Liver (tissue), 8 donors: ENCODE measurements at regions not wholly inside any gene's neighbourhood (a gene's known extent, or its start where the extent isn't known, plus 50 kb on each side); places are given as distances from the start of the nearest gene placed in this dataset.

Experiments used
- DNase-seq: peaks from one replicate; pipeline ENCODE4 v3.0.0-alpha.2; 2017; ENCODE audit warnings: low spot score
- H3K27ac ChIP-seq, 2 donors: one replicate each; pipeline ENCODE4 v1.7.0; 2013; ENCODE audit warnings: inconsistent platforms in 2 of 2, low read length in 2 of 2, control low read depth in 1 of 2, low read depth in 1 of 2, mild to moderate bottlenecking in 1 of 2
- H3K27me3 ChIP-seq, 4 donors: one replicate each; pipeline versions ENCODE4 v1.6.1 to v1.7.0; 2013; ENCODE audit warnings: low read length in 3 of 4, inconsistent platforms in 1 of 4, mild to moderate bottlenecking in 1 of 4, moderate library complexity in 1 of 4; ENCODE audit not compliant: control insufficient read depth in 4 of 4, insufficient read depth in 4 of 4
- H3K36me3 ChIP-seq, 4 donors: one replicate each; pipeline versions ENCODE4 v1.6.1 to v1.7.0; 2013; ENCODE audit warnings: low read length in 3 of 4, mild to moderate bottlenecking in 3 of 4, low read depth in 1 of 4, moderate library complexity in 1 of 4; ENCODE audit not compliant: control insufficient read depth in 4 of 4, insufficient read depth in 3 of 4
- H3K4me1 ChIP-seq, 4 donors: one replicate each; pipeline versions ENCODE4 v1.6.1 to v1.7.0; 2013; ENCODE audit warnings: low read length in 3 of 4, mild to moderate bottlenecking in 3 of 4, moderate library complexity in 1 of 4; ENCODE audit not compliant: control insufficient read depth in 4 of 4, insufficient read depth in 4 of 4
- H3K4me3 ChIP-seq, 3 donors: one replicate each; pipeline versions ENCODE4 v1.6.1 to v1.7.0; 2013; ENCODE audit warnings: low read length in 3 of 3, control low read depth in 1 of 3, low read depth in 1 of 3, mild to moderate bottlenecking in 1 of 3
- H3K9ac ChIP-seq, 2 donors: one replicate each; pipeline ENCODE4 v1.7.0; 2013; ENCODE audit warnings: low read length in 2 of 2, mild to moderate bottlenecking in 2 of 2, moderate library complexity in 2 of 2, control low read depth in 1 of 2, low read depth in 1 of 2
- H3K9me3 ChIP-seq, 4 donors: one replicate each; pipeline versions ENCODE4 v1.6.1 to v1.7.0; 2013; ENCODE audit warnings: low read length in 3 of 4; ENCODE audit not compliant: control insufficient read depth in 4 of 4
- ATF3 ChIP-seq: IDR thresholded peaks from 2 replicates; pipeline ENCODE4 v1.6.1; 2016; ENCODE audit warnings: antibody characterized with exemption
- EGR1 ChIP-seq, 2 donors: IDR thresholded peaks; 2 replicates each; pipeline ENCODE4 v1.6.1; 2016 to 2018; ENCODE audit warnings: antibody characterized with exemption in 2 of 2, low read depth in 2 of 2
- FOXA1 ChIP-seq: IDR thresholded peaks from 2 replicates; pipeline ENCODE4 v1.6.1; 2016; ENCODE audit warnings: antibody characterized with exemption
- FOXA2 ChIP-seq: IDR thresholded peaks from 2 replicates; pipeline ENCODE4 v1.6.1; 2016; ENCODE audit warnings: antibody characterized with exemption
- GABPA ChIP-seq, 2 donors: IDR thresholded peaks in 1 of 2; conservative IDR thresholded peaks in 1 of 2; 2 replicates each; pipeline ENCODE4 v1.6.1; 2016; ENCODE audit warnings: antibody characterized with exemption in 2 of 2, mild to moderate bottlenecking in 1 of 2, moderate library complexity in 1 of 2
- HNF4A ChIP-seq, 2 donors: conservative IDR thresholded peaks; 2 replicates each; pipeline ENCODE4 v1.6.1; 2016; ENCODE audit warnings: antibody characterized with exemption in 2 of 2, mild to moderate bottlenecking in 2 of 2
- HNF4G ChIP-seq: IDR thresholded peaks from 2 replicates; pipeline ENCODE4 v1.6.1; 2016; ENCODE audit warnings: antibody characterized with exemption
- JUND ChIP-seq, 2 donors: IDR thresholded peaks; 2 replicates each; pipeline ENCODE4 v1.6.1; 2016; ENCODE audit warnings: antibody characterized with exemption in 2 of 2
- NR2F2 ChIP-seq: IDR thresholded peaks from 2 replicates; pipeline ENCODE4 v1.6.1; 2016; ENCODE audit warnings: antibody characterized with exemption
- RAD21 ChIP-seq, 2 donors: IDR thresholded peaks; 2 replicates each; pipeline ENCODE4 v1.6.1; 2016; ENCODE audit warnings: antibody characterized with exemption in 2 of 2, mild to moderate bottlenecking in 2 of 2
- RXRA ChIP-seq, 2 donors: IDR thresholded peaks; 2 replicates each; pipeline ENCODE4 v1.6.1; 2017 to 2018; ENCODE audit warnings: antibody characterized with exemption in 2 of 2, mild to moderate bottlenecking in 1 of 2
- SP1 ChIP-seq: IDR thresholded peaks from 2 replicates; pipeline ENCODE4 v1.6.1; 2018; ENCODE audit warnings: antibody characterized with exemption, mild to moderate bottlenecking
- TAF1 ChIP-seq: conservative IDR thresholded peaks from 2 replicates; pipeline ENCODE4 v1.6.1; 2016; ENCODE audit warnings: antibody characterized with exemption, mild to moderate bottlenecking
- YY1 ChIP-seq: IDR thresholded peaks from 2 replicates; pipeline ENCODE4 v1.6.1; 2016; ENCODE audit warnings: antibody characterized with exemption, mild to moderate bottlenecking
- WGBS: extraction: QIAGEN DNeasy Blood & Tissue Kit; methylation state at CpG from one replicate; pipeline ENCODE4 v1.1.7; 2013; 5-methylcytosine and 5-hydroxymethylcytosine counted together
- TF ChIP-seq, protein P1 (sequence below): IDR thresholded peaks from 2 replicates; pipeline ENCODE4 v1.6.1; 2016; ENCODE audit warnings: antibody characterized with exemption, mild to moderate bottlenecking
- TF ChIP-seq, protein P2 (sequence below): IDR thresholded peaks from 2 replicates; pipeline ENCODE4 v1.6.1; 2016; ENCODE audit warnings: antibody characterized with exemption
- TF ChIP-seq, protein P3 (sequence below): fragments of 150-350 bp; IDR thresholded peaks from 2 replicates; pipeline ENCODE4 v1.5.1; 2017; ENCODE audit warnings: improper control_type of control experiment, low read depth, low read length; ENCODE audit not compliant: missing input control
- donor health status: healthy.
- donor health status: healthy.
- donor health status: healthy.
- donor health status: healthy.
- donor health status: healthy.

DNA sequence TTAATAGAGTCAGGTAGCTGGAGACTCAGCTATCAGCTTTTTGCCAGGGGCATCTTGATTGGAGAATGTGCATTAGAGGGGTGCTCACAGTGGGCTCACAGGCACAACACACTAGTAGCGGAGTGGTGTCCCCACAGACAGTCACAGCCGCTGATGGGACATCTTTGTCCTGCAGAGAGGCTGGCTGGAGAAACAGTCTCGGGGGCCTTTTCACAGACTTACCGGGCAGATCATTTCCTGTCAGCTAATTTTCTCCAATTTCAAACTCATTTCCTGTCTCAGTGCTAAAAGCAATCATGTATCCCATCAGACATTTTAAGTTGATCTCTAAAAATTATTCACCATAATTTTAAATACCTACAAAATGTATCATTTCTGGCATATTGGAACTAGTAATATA is 562.6 kb downstream of the DCDC2C start:
- TF ChIP-seq RXRA (IDR thresholded peaks at IDR 0.05) (no peak), TAF1 (no peak), HNF4G (no peak), JUND (IDR thresholded peaks at IDR 0.05) (no peak), FOXA1 (no peak), NR2F2 (no peak), YY1 (no peak), ATF3 (no peak), HNF4A (conservative IDR thresholded peaks at IDR 0.05) (no peak), GABPA (IDR thresholded peaks at IDR 0.05 in 1 of 2, conservative IDR thresholded peaks at IDR 0.05 in 1 of 2) (no peak), FOXA2 (no peak), SP1 (no peak)
- TF ChIP-seq, protein P1, sequence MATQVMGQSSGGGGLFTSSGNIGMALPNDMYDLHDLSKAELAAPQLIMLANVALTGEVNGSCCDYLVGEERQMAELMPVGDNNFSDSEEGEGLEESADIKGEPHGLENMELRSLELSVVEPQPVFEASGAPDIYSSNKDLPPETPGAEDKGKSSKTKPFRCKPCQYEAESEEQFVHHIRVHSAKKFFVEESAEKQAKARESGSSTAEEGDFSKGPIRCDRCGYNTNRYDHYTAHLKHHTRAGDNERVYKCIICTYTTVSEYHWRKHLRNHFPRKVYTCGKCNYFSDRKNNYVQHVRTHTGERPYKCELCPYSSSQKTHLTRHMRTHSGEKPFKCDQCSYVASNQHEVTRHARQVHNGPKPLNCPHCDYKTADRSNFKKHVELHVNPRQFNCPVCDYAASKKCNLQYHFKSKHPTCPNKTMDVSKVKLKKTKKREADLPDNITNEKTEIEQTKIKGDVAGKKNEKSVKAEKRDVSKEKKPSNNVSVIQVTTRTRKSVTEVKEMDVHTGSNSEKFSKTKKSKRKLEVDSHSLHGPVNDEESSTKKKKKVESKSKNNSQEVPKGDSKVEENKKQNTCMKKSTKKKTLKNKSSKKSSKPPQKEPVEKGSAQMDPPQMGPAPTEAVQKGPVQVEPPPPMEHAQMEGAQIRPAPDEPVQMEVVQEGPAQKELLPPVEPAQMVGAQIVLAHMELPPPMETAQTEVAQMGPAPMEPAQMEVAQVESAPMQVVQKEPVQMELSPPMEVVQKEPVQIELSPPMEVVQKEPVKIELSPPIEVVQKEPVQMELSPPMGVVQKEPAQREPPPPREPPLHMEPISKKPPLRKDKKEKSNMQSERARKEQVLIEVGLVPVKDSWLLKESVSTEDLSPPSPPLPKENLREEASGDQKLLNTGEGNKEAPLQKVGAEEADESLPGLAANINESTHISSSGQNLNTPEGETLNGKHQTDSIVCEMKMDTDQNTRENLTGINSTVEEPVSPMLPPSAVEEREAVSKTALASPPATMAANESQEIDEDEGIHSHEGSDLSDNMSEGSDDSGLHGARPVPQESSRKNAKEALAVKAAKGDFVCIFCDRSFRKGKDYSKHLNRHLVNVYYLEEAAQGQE: no peak
- TF ChIP-seq, protein P2, sequence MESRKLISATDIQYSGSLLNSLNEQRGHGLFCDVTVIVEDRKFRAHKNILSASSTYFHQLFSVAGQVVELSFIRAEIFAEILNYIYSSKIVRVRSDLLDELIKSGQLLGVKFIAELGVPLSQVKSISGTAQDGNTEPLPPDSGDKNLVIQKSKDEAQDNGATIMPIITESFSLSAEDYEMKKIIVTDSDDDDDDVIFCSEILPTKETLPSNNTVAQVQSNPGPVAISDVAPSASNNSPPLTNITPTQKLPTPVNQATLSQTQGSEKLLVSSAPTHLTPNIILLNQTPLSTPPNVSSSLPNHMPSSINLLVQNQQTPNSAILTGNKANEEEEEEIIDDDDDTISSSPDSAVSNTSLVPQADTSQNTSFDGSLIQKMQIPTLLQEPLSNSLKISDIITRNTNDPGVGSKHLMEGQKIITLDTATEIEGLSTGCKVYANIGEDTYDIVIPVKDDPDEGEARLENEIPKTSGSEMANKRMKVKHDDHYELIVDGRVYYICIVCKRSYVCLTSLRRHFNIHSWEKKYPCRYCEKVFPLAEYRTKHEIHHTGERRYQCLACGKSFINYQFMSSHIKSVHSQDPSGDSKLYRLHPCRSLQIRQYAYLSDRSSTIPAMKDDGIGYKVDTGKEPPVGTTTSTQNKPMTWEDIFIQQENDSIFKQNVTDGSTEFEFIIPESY: no peak
- TF ChIP-seq, protein P3, sequence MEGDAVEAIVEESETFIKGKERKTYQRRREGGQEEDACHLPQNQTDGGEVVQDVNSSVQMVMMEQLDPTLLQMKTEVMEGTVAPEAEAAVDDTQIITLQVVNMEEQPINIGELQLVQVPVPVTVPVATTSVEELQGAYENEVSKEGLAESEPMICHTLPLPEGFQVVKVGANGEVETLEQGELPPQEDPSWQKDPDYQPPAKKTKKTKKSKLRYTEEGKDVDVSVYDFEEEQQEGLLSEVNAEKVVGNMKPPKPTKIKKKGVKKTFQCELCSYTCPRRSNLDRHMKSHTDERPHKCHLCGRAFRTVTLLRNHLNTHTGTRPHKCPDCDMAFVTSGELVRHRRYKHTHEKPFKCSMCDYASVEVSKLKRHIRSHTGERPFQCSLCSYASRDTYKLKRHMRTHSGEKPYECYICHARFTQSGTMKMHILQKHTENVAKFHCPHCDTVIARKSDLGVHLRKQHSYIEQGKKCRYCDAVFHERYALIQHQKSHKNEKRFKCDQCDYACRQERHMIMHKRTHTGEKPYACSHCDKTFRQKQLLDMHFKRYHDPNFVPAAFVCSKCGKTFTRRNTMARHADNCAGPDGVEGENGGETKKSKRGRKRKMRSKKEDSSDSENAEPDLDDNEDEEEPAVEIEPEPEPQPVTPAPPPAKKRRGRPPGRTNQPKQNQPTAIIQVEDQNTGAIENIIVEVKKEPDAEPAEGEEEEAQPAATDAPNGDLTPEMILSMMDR: no peak
- H3K27me3 ChIP-seq: no peaks in the 10 kb centered on the region
- 73% methylated on average over 4 of the region's 4 CpGs for WGBS
- no peak overlapping the region for H3K9ac ChIP-seq
- no peaks in the 10 kb centered on the region for H3K9me3 ChIP-seq
- no peaks in the 10 kb centered on the region for H3K36me3 ChIP-seq
- H3K4me1 ChIP-seq: no peaks in the 10 kb centered on the region
- no peak overlapping the region for H3K27ac ChIP-seq
- no peak overlapping the region for H3K4me3 ChIP-seq
- DNase-seq: no peak

DNA sequence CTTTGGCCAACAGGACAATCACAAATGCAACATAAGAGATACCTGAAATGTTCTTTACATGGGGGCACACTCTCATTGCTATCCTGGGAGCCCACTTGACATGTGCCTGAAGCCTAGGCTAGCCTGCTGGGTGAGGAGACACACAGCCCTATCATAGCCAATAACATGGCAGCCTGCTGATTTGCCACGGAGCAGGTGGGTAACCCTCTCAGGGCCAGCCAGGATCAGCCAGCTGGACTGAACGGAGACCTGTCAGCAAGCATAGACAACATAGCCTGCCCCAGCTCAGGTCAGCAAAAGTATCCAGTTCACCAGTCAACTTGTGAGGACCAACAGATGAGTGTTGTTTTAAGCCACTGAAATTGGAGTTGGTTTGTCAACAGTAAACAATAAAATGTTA is 566.5 kb downstream of the DCDC2C start:
- H3K27me3 ChIP-seq: no peaks in the 10 kb centered on the region
- no peak for DNase-seq
- no peak overlapping the region for H3K4me3 ChIP-seq
- WGBS: 79% methylated on average over 2 of the region's 2 CpGs
- no peaks in the 10 kb centered on the region for H3K36me3 ChIP-seq
- no peaks in the 10 kb centered on the region for H3K9me3 ChIP-seq
- no peak overlapping the region for H3K27ac ChIP-seq
- no peak overlapping the region for H3K9ac ChIP-seq
- H3K4me1 ChIP-seq: no peaks in the 10 kb centered on the region
- TF ChIP-seq HNF4G (no peak), SP1 (no peak), NR2F2 (no peak), GABPA (IDR thresholded peaks at IDR 0.05 in 1 of 2, conservative IDR thresholded peaks at IDR 0.05 in 1 of 2) (no peak), FOXA2 (no peak), ATF3 (no peak), EGR1 (IDR thresholded peaks at IDR 0.05; ENCODE audit: low read depth in 2 of 2) (no peak), TAF1 (no peak), HNF4A (conservative IDR thresholded peaks at IDR 0.05) (no peak), RAD21 (IDR thresholded peaks at IDR 0.05) (no peak), RXRA (IDR thresholded peaks at IDR 0.05) (no peak), YY1 (no peak)
- TF ChIP-seq, protein P2: no peak
- TF ChIP-seq, protein P1: no peak
